NCI-H2107 treated with DMSO at 0.1 percent for 48 hours (cell line): ENCODE measurements at regions not wholly inside any gene's neighbourhood (a gene's known extent, or its start where the extent isn't known, plus 50 kb on each side); places are given as distances from the start of the nearest gene placed in this dataset.
"Not testable (repeated sequence)": the region's sequence is repeated elsewhere in the genome, so short reads cannot be mapped to it uniquely, and the experiment has no call there.

Experiments used
- DNase-seq: peaks from one replicate; lab custom pipeline; 2025; ENCODE audit not compliant: unreplicated experiment; lab: John Stamatoyannopoulos, UW

GRCh38 chr3:74139648-74140047, 474.8 kb downstream of the CNTN3 start:
- DNase-seq, result no peak

- DNase-seq, result no peak
These were observed 476.7 kb downstream of the CNTN3 start for GRCh38 chr3:74137790-74138189.

GRCh38 chr3:74135808-74136207, 478.7 kb downstream of the CNTN3 start:
- no peak for DNase-seq

- DNase-seq, result no peak
These were observed 479.6 kb downstream of the CNTN3 start for GRCh38 chr3:74134831-74135230.

- not testable (repeated sequence) for DNase-seq
These were observed 482.7 kb downstream of the CNTN3 start for GRCh38 chr3:74131546-74132328.

- no peak for DNase-seq
These were observed 484.8 kb downstream of the CNTN3 start for GRCh38 chr3:74129611-74130010.

- no peak for DNase-seq
These were observed 485.4 kb downstream of the CNTN3 start for GRCh38 chr3:74129056-74129455.

GRCh38 chr3:74127256-74127655, 487.2 kb downstream of the CNTN3 start:
- no peak for DNase-seq

GRCh38 chr3:74124782-74125181, 489.7 kb downstream of the CNTN3 start:
- DNase-seq, result no peak

- DNase-seq, result no peak
These were observed 492.2 kb downstream of the CNTN3 start for GRCh38 chr3:74122281-74122680.

- DNase-seq, result no peak
These were observed 492.7 kb downstream of the CNTN3 start for GRCh38 chr3:74121761-74122160.

GRCh38 chr3:74119221-74119620, 494.5 kb upstream of the PDZRN3 start:
- DNase-seq, result no peak

- DNase-seq, result no peak
These were observed 491.2 kb upstream of the PDZRN3 start for GRCh38 chr3:74115906-74116305.

- no peak for DNase-seq
These were observed 482.7 kb upstream of the PDZRN3 start for GRCh38 chr3:74107451-74107850.

GRCh38 chr3:74106925-74107324, 482.2 kb upstream of the PDZRN3 start:
- DNase-seq, result no peak

GRCh38 chr3:74091204-74091603, 466.5 kb upstream of the PDZRN3 start:
- no peak for DNase-seq

GRCh38 chr3:74089814-74090213, 465.1 kb upstream of the PDZRN3 start:
- no peak for DNase-seq

- no peak for DNase-seq
These were observed 455.3 kb upstream of the PDZRN3 start for GRCh38 chr3:74080056-74080461.

GRCh38 chr3:74075241-74075640, 450.5 kb upstream of the PDZRN3 start:
- no peak for DNase-seq

GRCh38 chr3:74074700-74075099, 450.0 kb upstream of the PDZRN3 start:
- no peak for DNase-seq

GRCh38 chr3:74067296-74067695, 442.6 kb upstream of the PDZRN3 start:
- no peak for DNase-seq

- DNase-seq, result no peak
These were observed 441.7 kb upstream of the PDZRN3 start for GRCh38 chr3:74066456-74066855.

GRCh38 chr3:74059923-74060600, 435.3 kb upstream of the PDZRN3 start:
- DNase-seq, result no peak
